H1 (cell line): ENCODE measurements at regions not wholly inside any gene's neighbourhood (a gene's known extent, or its start where the extent isn't known, plus 50 kb on each side); places are given as distances from the start of the nearest gene placed in this dataset.

Experiments used
- CTCF ChIA-PET: fragments of 300-600 bp; sonication (Branson Sonifier 250); formaldehyde crosslinking; loops from one replicate; lab custom pipeline; 2021; ENCODE audit not compliant: partially characterized antibody; lab: Charles Lee
- POLR2A ChIA-PET: fragments of 300-600 bp; sonication (Branson Sonifier 250); formaldehyde crosslinking; loops from one replicate; lab custom pipeline; 2021; ENCODE audit warnings: inconsistent platforms; ENCODE audit not compliant: partially characterized antibody; lab: Charles Lee
- DNase-seq, 2 experiments: peaks; one replicate each; pipeline versions ENCODE4 v3.0.0 to v3.0.0-alpha.2; 2010 to 2022; ENCODE audit warnings: low spot score in 2 of 2, low read depth in 1 of 2, mixed read lengths in 1 of 2
- FAIRE-seq: peaks from 2 replicates; lab custom pipeline; 2011; peaks lifted over from hg19 to GRCh38; lab: Jason Lieb, UNC
- H2AFZ ChIP-seq: 2 replicates; pipeline ENCODE4 v1.8.1; 2012; ENCODE audit warnings: low read length, inconsistent platforms
- H2AK5ac ChIP-seq: 2 replicates; pipeline ENCODE4 v1.6.1; 2013; ENCODE audit warnings: low read depth, low read length
- H2BK120ac ChIP-seq: replicated peaks from 2 replicates; pipeline ENCODE3; 2013; ENCODE audit warnings: low read depth, low read length, inconsistent platforms
- H2BK12ac ChIP-seq: 2 replicates; pipeline ENCODE4 v1.6.1; 2013; ENCODE audit warnings: low read depth, low read length
- H2BK15ac ChIP-seq: 2 replicates; pipeline ENCODE4 v1.6.1; 2013; ENCODE audit warnings: low read length
- H2BK20ac ChIP-seq: 2 replicates; pipeline ENCODE4 v1.6.1; 2013; ENCODE audit warnings: low read length
- H2BK5ac ChIP-seq: 2 replicates; pipeline ENCODE4 v1.6.1; 2013; ENCODE audit warnings: low read depth, low read length
- H3K14ac ChIP-seq: 2 replicates; pipeline ENCODE4 v1.6.1; 2013; ENCODE audit warnings: inconsistent platforms; ENCODE audit not compliant: insufficient read length
- H3K18ac ChIP-seq: 2 replicates; pipeline ENCODE4 v1.6.1; 2013; ENCODE audit warnings: low read length; ENCODE audit errors: extremely low read depth
- H3K23ac ChIP-seq: 2 replicates; pipeline ENCODE4 v1.6.1; 2013; ENCODE audit warnings: inconsistent platforms; ENCODE audit not compliant: insufficient read length
- H3K23me2 ChIP-seq: 2 replicates; pipeline ENCODE4 v1.6.1; 2013; ENCODE audit warnings: low read depth, low read length
- H3K27ac ChIP-seq: 2 replicates; pipeline ENCODE4 v1.6.1; 2011; ENCODE audit warnings: low read depth, low read length, inconsistent platforms
- H3K27me3 ChIP-seq, 4 experiments: replicated peaks in 1 of 4; 1 replicate in 1 of 4; 2 replicates in 3 of 4; pipeline versions ENCODE4 v1.6.1 to v1.8.1; 2011 to 2013; ENCODE audit warnings: low read length in 3 of 4, mild to moderate bottlenecking in 3 of 4, inconsistent platforms in 2 of 4, mixed read lengths in 2 of 4, moderate library complexity in 1 of 4; ENCODE audit not compliant: control insufficient read depth in 3 of 4, insufficient read depth in 3 of 4; ENCODE audit errors: extremely low read depth in 1 of 4
- H3K36me3 ChIP-seq, 4 experiments: 2 replicates each; pipeline versions ENCODE4 v1.6.1 to v1.8.1; 2011 to 2013; ENCODE audit warnings: mild to moderate bottlenecking in 4 of 4, low read length in 3 of 4, moderate library complexity in 2 of 4, control low read depth in 1 of 4, inconsistent platforms in 1 of 4; ENCODE audit not compliant: insufficient read depth in 4 of 4, control insufficient read depth in 2 of 4
- H3K4ac ChIP-seq: replicated peaks from 2 replicates; pipeline ENCODE3; 2013; ENCODE audit warnings: low read length, low read depth, mixed read lengths, inconsistent platforms; ENCODE audit not compliant: insufficient read length
- H3K4me1 ChIP-seq, 4 experiments: replicated peaks in 1 of 4; 1 replicate in 1 of 4; 2 replicates in 3 of 4; pipeline versions ENCODE4 v1.6.1 to v1.8.1; 2011 to 2013; ENCODE audit warnings: low read length in 3 of 4, inconsistent platforms in 2 of 4, mixed read lengths in 1 of 4; ENCODE audit not compliant: insufficient read depth in 4 of 4, control insufficient read depth in 3 of 4
- H3K4me2 ChIP-seq, 2 experiments: 2 replicates each; pipeline versions ENCODE4 v1.6.1 to v1.8.1; 2011 to 2013; ENCODE audit warnings: low read depth in 2 of 2, low read length in 2 of 2, control low read depth in 1 of 2, inconsistent platforms in 1 of 2, mild to moderate bottlenecking in 1 of 2; ENCODE audit not compliant: insufficient read depth in 1 of 2
- H3K4me3 ChIP-seq, 4 experiments: fragments of 200-600, 300-600 bp in 1 of 4; sonication (generic), shearing (Covaris generic), sonication (Bioruptor Twin) in 1 of 4; 2 replicates each; pipeline versions ENCODE4 v1.5.1 to v1.8.1; 2011 to 2016; ENCODE audit warnings: low read length in 4 of 4, low read depth in 3 of 4, control low read depth in 2 of 4, inconsistent platforms in 2 of 4, mild to moderate bottlenecking in 2 of 4, mixed read lengths in 1 of 4, moderate library complexity in 1 of 4; ENCODE audit not compliant: insufficient read depth in 2 of 4; ENCODE audit errors: extremely low read depth in 1 of 4
- H3K56ac ChIP-seq: replicated peaks from 2 replicates; pipeline ENCODE3; 2013; ENCODE audit warnings: low read depth, mild to moderate bottlenecking, mixed read lengths, low read length, inconsistent platforms; ENCODE audit not compliant: insufficient read length
- H3K79me1 ChIP-seq: 2 replicates; pipeline ENCODE4 v1.6.1; 2013; ENCODE audit warnings: low read depth, low read length, control low read depth
- H3K79me2 ChIP-seq, 2 experiments: 2 replicates each; pipeline versions ENCODE4 v1.6.1 to v1.8.1; 2012 to 2013; ENCODE audit warnings: low read length in 2 of 2, mild to moderate bottlenecking in 2 of 2, inconsistent platforms in 1 of 2; ENCODE audit not compliant: insufficient read depth in 2 of 2, control insufficient read depth in 1 of 2
- H3K9ac ChIP-seq, 4 experiments: replicated peaks in 1 of 4; 1 replicate in 1 of 4; 2 replicates in 3 of 4; pipeline versions ENCODE4 v1.6.1 to v1.8.1; 2011 to 2013; ENCODE audit warnings: low read depth in 3 of 4, low read length in 3 of 4, control low read depth in 2 of 4, mild to moderate bottlenecking in 2 of 4, moderate library complexity in 2 of 4, inconsistent platforms in 1 of 4; ENCODE audit errors: extremely low read depth in 1 of 4
- H3K9me3 ChIP-seq, 2 experiments: 2 replicates each; pipeline versions ENCODE4 v1.6.1 to v1.8.1; 2012 to 2013; ENCODE audit warnings: mild to moderate bottlenecking in 2 of 2, moderate library complexity in 2 of 2, control low read depth in 1 of 2, inconsistent platforms in 1 of 2, low read depth in 1 of 2, low read length in 1 of 2, mixed read lengths in 1 of 2; ENCODE audit not compliant: insufficient read depth in 2 of 2
- H4K20me1 ChIP-seq, 2 experiments: replicated peaks in 1 of 2; 2 replicates each; pipeline versions ENCODE3 to v1.8.1; 2011 to 2013; ENCODE audit warnings: inconsistent platforms in 2 of 2, low read length in 2 of 2, mild to moderate bottlenecking in 1 of 2; ENCODE audit not compliant: insufficient read depth in 2 of 2, control insufficient read depth in 1 of 2
- H4K5ac ChIP-seq: 2 replicates; pipeline ENCODE4 v1.6.1; 2013; ENCODE audit warnings: low read length, low read depth, mixed read lengths, inconsistent platforms; ENCODE audit not compliant: insufficient read length
- H4K8ac ChIP-seq: 2 replicates; pipeline ENCODE4 v1.8.0; 2013; ENCODE audit warnings: mild to moderate bottlenecking, moderate library complexity, low read length, inconsistent platforms; ENCODE audit not compliant: insufficient read depth; ENCODE audit errors: extremely low read depth
- H4K91ac ChIP-seq: replicated peaks from 2 replicates; pipeline ENCODE3; 2013; ENCODE audit warnings: low read length, mixed read lengths, inconsistent platforms; ENCODE audit not compliant: insufficient read length
- BACH1 ChIP-seq: IDR thresholded peaks from 2 replicates; pipeline ENCODE4 v1.6.1; 2012; ENCODE audit warnings: low read length, improper control_type of control experiment
- KDM1A ChIP-seq: fragments of 200-600, 300-600 bp; sonication (generic); IDR thresholded peaks from 2 replicates; pipeline ENCODE4 v1.7.1; 2016; ENCODE audit warnings: mild to moderate bottlenecking, low read length, borderline replicate concordance
- KDM5A ChIP-seq: fragments of 200-600 bp; IDR thresholded peaks from 2 replicates; pipeline ENCODE4 v1.7.1; 2012; ENCODE audit warnings: mild to moderate bottlenecking, low read length, inconsistent platforms, mixed read lengths
- SIX5 ChIP-seq: IDR thresholded peaks from 2 replicates; pipeline ENCODE4 v1.6.1; 2011; ENCODE audit warnings: mild to moderate bottlenecking, low read depth, low read length
- TEAD4 ChIP-seq: IDR thresholded peaks from 2 replicates; pipeline ENCODE4 v1.6.1; 2012; ENCODE audit warnings: low read depth, low read length, inconsistent platforms, mixed read lengths
- YY1 ChIP-seq: IDR thresholded peaks from 2 replicates; pipeline ENCODE4 v1.6.1; 2011; ENCODE audit warnings: low read depth, mild to moderate bottlenecking, low read length
- WGBS, 2 experiments: shearing (Covaris generic) in 1 of 2; methylation state at CpG; one replicate each; pipeline versions ENCODE4 v1.1.6 to v1.1.7; 2013 to 2015; ENCODE audit warnings: low lambda C conversion rate in 2 of 2, mixed read lengths in 2 of 2, inconsistent platforms in 1 of 2, low coverage in 1 of 2, missing lambda C conversion rate in 1 of 2; ENCODE audit not compliant: insufficient replicate concordance in 2 of 2, insufficient coverage in 1 of 2, insufficient read length in 1 of 2; ENCODE audit errors: extremely low coverage in 1 of 2, missing lambda C conversion rate in 1 of 2; 5-methylcytosine and 5-hydroxymethylcytosine counted together

GRCh38 chr6:168206186-168206585 lies 113.4 kb downstream of the DACT2 start:
- no peak for DNase-seq
- Histone ChIP-seq H3K23ac (no peak overlapping the region), H3K27ac (no peak overlapping the region), H4K8ac (no peak overlapping the region), H2AFZ (no peak overlapping the region), H2BK15ac (no peak overlapping the region), H4K20me1 (peaks cover 0 to 4% of the 10 kb centered on the region in 2 experiments)
- POLR2A ChIA-PET = no interaction called here
- TF ChIP-seq KDM1A (no peak), KDM5A (no peak), TEAD4 (no peak), SIX5 (no peak), BACH1 (no peak), YY1 (no peak)
- TF ChIP-seq, all 59 proteins: peak for 0
- no peak overlapping the region for H3K4ac ChIP-seq
- H3K9me3 ChIP-seq = peaks cover 5 to 9% of the 10 kb centered on the region in 2 experiments; a peak in 1 of 4 replicates
- H2BK20ac ChIP-seq = no peak overlapping the region
- H3K23me2 ChIP-seq = peaks cover 2% of the 10 kb centered on the region; the same call in 1 of the 2 replicates
- CTCF ChIA-PET = interaction anchor here (0.7 to 1.5 kb wide), 4 partner anchors 11 to 163 kb away, joined by 3 to 5 read pairs (median 4); no protein-coding TSS in a partner anchor
- no peak overlapping the region for H3K14ac ChIP-seq
- peaks cover 0 to 16% (median 12%) of the 10 kb centered on the region in 4 experiments; a peak in 6 of 7 replicates for H3K4me1 ChIP-seq
- no peak overlapping the region for H2BK120ac ChIP-seq
- H3K36me3 ChIP-seq = no peaks in the 10 kb centered on the region
- H3K56ac ChIP-seq = no peak overlapping the region
- no peak overlapping the region for H2BK5ac ChIP-seq
- no peaks in the 10 kb centered on the region for H3K79me2 ChIP-seq
- H2AK5ac ChIP-seq = no peak overlapping the region
- no peak for FAIRE-seq
- no peak overlapping the region for H4K5ac ChIP-seq
- H3K18ac ChIP-seq = no peak overlapping the region
- H3K9ac ChIP-seq = no peak overlapping the region
- WGBS, 2 experiments = 92% methylated on average over 8 of the region's 8 CpGs; no CpG with 5 or more reads in 1 of the 2 experiments
- H3K79me1 ChIP-seq = no peaks in the 10 kb centered on the region
- H4K91ac ChIP-seq = no peak overlapping the region
- H3K4me2 ChIP-seq = no peak overlapping the region
- H3K27me3 ChIP-seq = peaks cover 0 to 5% (median 2%) of the 10 kb centered on the region in 4 experiments; a peak in 5 of 7 replicates
- no peak overlapping the region for H2BK12ac ChIP-seq
- H3K4me3 ChIP-seq = no peak overlapping the region
